Left ventricle myocardium inferior (tissue), 1 donor: ENCODE measurements at regions not wholly inside any gene's neighbourhood (a gene's known extent, or its start where the extent isn't known, plus 50 kb on each side); places are given as distances from the start of the nearest gene placed in this dataset.

ENCODE experiments used
- DNase-seq: peaks from one replicate; pipeline ENCODE4 v3.0.0-alpha.2; 2020
- H3K27ac ChIP-seq: fragments of 200-600 bp; replicated peaks from 2 replicates; pipeline ENCODE4 v1.8.0; 2021
- H3K27me3 ChIP-seq: fragments of 200-600 bp; 2 replicates; pipeline ENCODE4 v1.8.0; 2021; ENCODE audit warnings: low read depth
- H3K36me3 ChIP-seq: fragments of 200-600 bp; 2 replicates; pipeline ENCODE4 v1.8.0; 2021
- H3K4me1 ChIP-seq: fragments of 200-600 bp; 2 replicates; pipeline ENCODE4 v1.8.0; 2021
- H3K4me3 ChIP-seq: fragments of 200-600 bp; 2 replicates; pipeline ENCODE4 v1.8.0; 2021; ENCODE audit warnings: mild to moderate bottlenecking, moderate library complexity
- H3K9me3 ChIP-seq: fragments of 200-600 bp; replicated peaks from 2 replicates; pipeline ENCODE4 v1.8.0; 2021
- intact Hi-C: fragments of 100-400 bp; cut with micrococcal nuclease; formaldehyde crosslinking; loops from one replicate; pipeline ENCODE4 v1.11.0; 2022
- TF ChIP-seq, protein P1 (sequence below): fragments of 200-600 bp; IDR thresholded peaks from 2 replicates; pipeline ENCODE4 v1.8.0; 2021; ENCODE audit warnings: antibody characterized with exemption, mild to moderate bottlenecking, borderline replicate concordance
- donor health status: DM: no; HTN: yes; CAD: no; lungs with severe emphysema.

- intact Hi-C loops: no loop called here
- Histone ChIP-seq H3K27me3 (no peaks in the 10 kb centered on the region), H3K27ac (no peak overlapping the region), H3K4me1 (peaks cover 15% of the 10 kb centered on the region), H3K4me3 (no peak overlapping the region), H3K9me3 (peaks cover 8% of the 10 kb centered on the region), H3K36me3 (no peaks in the 10 kb centered on the region)
- TF ChIP-seq, protein P1, sequence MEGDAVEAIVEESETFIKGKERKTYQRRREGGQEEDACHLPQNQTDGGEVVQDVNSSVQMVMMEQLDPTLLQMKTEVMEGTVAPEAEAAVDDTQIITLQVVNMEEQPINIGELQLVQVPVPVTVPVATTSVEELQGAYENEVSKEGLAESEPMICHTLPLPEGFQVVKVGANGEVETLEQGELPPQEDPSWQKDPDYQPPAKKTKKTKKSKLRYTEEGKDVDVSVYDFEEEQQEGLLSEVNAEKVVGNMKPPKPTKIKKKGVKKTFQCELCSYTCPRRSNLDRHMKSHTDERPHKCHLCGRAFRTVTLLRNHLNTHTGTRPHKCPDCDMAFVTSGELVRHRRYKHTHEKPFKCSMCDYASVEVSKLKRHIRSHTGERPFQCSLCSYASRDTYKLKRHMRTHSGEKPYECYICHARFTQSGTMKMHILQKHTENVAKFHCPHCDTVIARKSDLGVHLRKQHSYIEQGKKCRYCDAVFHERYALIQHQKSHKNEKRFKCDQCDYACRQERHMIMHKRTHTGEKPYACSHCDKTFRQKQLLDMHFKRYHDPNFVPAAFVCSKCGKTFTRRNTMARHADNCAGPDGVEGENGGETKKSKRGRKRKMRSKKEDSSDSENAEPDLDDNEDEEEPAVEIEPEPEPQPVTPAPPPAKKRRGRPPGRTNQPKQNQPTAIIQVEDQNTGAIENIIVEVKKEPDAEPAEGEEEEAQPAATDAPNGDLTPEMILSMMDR: no peak
- DNase-seq: no peak
Observed at GRCh38 chr1:58430421-58431275, 115.9 kb downstream of the OMA1 start.

DNA sequence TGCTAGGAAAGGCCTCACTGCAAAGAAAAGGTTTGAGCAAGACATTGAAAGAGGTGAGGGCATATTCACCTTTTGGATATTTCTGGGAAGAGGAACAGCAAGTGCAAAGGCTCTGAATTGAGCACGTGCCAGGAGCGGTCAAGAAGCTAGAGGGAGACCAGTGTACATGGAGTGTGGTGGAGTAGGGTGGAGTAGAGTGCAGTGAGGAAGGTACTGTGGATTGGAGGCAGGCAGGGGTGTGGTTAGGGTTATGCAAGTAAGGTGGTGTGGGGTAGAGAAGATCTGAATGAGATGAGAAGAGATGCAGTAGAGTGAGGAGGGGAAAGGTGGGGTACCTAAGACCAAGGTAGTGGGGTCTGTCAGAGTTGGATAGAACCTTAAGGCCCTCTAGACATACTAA lies 119.6 kb downstream of the OMA1 start:
- H3K9me3 ChIP-seq: peaks cover 8% of the 10 kb centered on the region
- H3K4me3 ChIP-seq: no peak overlapping the region
- H3K4me1 ChIP-seq: no peaks in the 10 kb centered on the region
- H3K36me3 ChIP-seq: no peaks in the 10 kb centered on the region
- TF ChIP-seq, protein P1: no peak
- DNase-seq: no peak
- H3K27me3 ChIP-seq: no peaks in the 10 kb centered on the region
- H3K27ac ChIP-seq: no peak overlapping the region
- intact Hi-C loops: no loop called here

GRCh38 chr1:58422436-58422835 lies 124.1 kb downstream of the OMA1 start:
- no peak for DNase-seq
- no peaks in the 10 kb centered on the region for H3K36me3 ChIP-seq
- TF ChIP-seq, protein P1: no peak
- H3K9me3 ChIP-seq: no peaks in the 10 kb centered on the region
- H3K4me1 ChIP-seq: no peaks in the 10 kb centered on the region
- intact Hi-C loops: no loop called here
- no peak overlapping the region for H3K4me3 ChIP-seq
- H3K27ac ChIP-seq: no peak overlapping the region
- H3K27me3 ChIP-seq: no peaks in the 10 kb centered on the region

- DNase-seq: no peak
- intact Hi-C loops: no loop called here
- Histone ChIP-seq H3K4me3 (no peak overlapping the region), H3K27me3 (no peaks in the 10 kb centered on the region), H3K36me3 (no peaks in the 10 kb centered on the region), H3K27ac (no peak overlapping the region), H3K9me3 (no peaks in the 10 kb centered on the region), H3K4me1 (no peaks in the 10 kb centered on the region)
- TF ChIP-seq, protein P1: no peak
Observed at GRCh38 chr1:58418283-58419228, 128.0 kb downstream of the OMA1 start.

DNA sequence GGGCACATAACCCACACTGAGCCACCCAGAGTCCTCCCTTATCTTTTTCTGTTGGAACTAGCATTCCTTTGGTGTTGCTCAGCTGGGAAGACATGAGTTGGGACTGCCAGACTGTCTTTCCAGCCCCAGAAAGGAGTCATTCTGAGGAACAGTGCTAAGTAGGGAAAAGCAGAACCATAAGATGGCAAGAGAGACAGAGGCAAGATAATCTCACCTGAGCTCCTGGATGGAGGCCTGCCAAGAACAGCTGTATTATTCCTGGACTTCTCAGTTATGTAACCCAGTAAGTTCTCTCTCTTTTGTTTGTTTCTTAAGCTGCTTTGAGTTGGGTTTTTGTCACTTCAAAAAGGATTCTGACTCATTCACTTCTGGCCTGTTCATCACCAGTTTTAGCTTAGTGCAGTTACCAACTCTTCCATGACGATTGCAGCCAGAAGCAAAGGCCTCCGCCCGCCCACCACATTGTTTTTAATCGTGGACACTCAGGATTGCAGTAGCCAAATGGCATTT lies 134.4 kb downstream of the OMA1 start:
- no peaks in the 10 kb centered on the region for H3K9me3 ChIP-seq
- no peak overlapping the region for H3K27ac ChIP-seq
- DNase-seq: no peak
- H3K27me3 ChIP-seq: no peaks in the 10 kb centered on the region
- H3K4me1 ChIP-seq: no peaks in the 10 kb centered on the region
- no peaks in the 10 kb centered on the region for H3K36me3 ChIP-seq
- TF ChIP-seq, protein P1: no peak
- intact Hi-C loops: no loop called here
- H3K4me3 ChIP-seq: no peak overlapping the region
